Stimulated activated effector memory CD8-positive, alpha-beta T cell treated with anti-CD3 and anti-CD28 coated beads, Interleukin-12 subunit alpha, Interleukin-12 subunit beta, amount 100 ng/mL, for 72 hours (primary cell): ENCODE measurements at regions not wholly inside any gene's neighbourhood (a gene's known extent, or its start where the extent isn't known, plus 50 kb on each side); places are given as distances from the start of the nearest gene placed in this dataset.

Experiments used
- ATAC-seq: fragments of 150-1000 bp; cut with Tn5 transposase; 2 replicates; pipeline ENCODE4 v1.10.0; 2021
- DNase-seq, 2 donors: peaks; one replicate each; pipeline ENCODE4 v3.0.0; 2021 to 2022; ENCODE audit warnings: low spot score in 2 of 2
- H3K27ac Mint-ChIP-seq: one replicate; pipeline ENCODE4 v1.8.0; 2022; ENCODE audit warnings: mild to moderate bottlenecking, mixed read lengths
- H3K36me3 Mint-ChIP-seq: one replicate; pipeline ENCODE4 v1.8.0; 2022; ENCODE audit warnings: mild to moderate bottlenecking, mixed read lengths
- H3K4me1 Mint-ChIP-seq: one replicate; pipeline ENCODE4 v1.8.0; 2022; ENCODE audit warnings: mixed read lengths
- H3K4me3 Mint-ChIP-seq: one replicate; pipeline ENCODE4 v1.8.0; 2022; ENCODE audit warnings: mild to moderate bottlenecking, mixed read lengths
- H3K9me3 Mint-ChIP-seq: one replicate; pipeline ENCODE4 v1.8.0; 2022; ENCODE audit warnings: mixed read lengths

DNA sequence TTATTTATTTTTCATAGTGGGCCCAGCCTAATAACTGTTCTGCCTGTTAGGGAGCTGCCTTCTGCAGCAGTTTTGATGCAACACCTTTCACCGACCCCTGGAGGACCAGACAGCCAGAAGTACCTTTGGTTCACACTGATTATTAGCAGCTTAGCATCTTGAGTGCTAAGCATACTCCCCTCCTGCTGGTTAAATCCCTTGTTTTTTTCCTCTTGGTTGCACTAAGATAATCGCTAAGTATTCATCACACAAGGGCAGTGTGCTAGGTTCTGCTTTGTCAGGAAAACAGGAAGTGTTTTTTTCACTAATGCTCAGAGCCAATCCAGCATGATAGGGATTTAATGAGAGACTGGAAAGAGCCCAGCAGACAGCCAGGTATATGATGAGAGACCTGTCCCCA lies 437.0 kb downstream of the FUT8 start:
- Mint-ChIP-seq H3K36me3 (no peaks in the 10 kb centered on the region), H3K4me1 (peaks cover 56% of the 10 kb centered on the region)

DNA sequence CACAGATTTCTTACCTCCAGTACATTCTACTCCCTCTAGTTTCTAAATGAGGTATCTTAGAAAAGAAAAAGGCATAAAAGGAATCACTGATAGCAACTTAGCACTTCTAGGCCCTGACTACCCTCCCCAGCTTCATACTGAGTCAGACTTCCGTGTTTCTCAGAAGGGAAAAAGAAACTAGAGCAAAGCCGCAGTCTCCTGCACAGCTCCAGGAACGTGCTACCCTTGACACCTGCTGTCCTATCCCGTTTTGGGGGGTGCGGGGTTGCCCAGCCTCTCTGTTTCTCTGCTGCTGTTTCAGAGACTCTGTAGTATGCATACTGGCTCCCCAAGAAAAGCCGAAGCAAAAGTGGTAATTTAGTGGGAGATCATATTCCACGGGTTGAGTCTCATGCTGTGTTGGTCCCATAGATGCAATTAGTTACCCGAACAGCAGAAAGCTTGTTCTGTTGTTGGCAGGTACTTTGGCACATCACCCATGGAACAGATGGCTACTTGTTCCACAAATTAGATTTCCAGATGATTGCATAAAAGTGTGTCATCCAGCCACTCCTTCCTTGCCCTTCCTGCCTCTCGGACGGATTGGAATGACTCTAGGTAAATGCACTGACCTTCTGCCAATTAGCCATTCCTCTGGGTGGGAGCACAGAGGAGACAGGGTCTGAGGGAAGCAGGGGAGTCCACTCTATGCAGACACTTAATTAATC lies 438.1 kb downstream of the FUT8 start:
- Mint-ChIP-seq H3K9me3 (no peaks in the 10 kb centered on the region), H3K4me1 (peaks cover 51% of the 10 kb centered on the region), H3K4me3 (no peak overlapping the region), H3K27ac (peak overlapping the region; percentile 20), H3K36me3 (no peaks in the 10 kb centered on the region)
- DNase-seq (peak; percentile 20 to 79), ATAC-seq (peak; percentile 85)

More for the DNA sequence above, 437.0 kb downstream of the FUT8 start:
- no peak overlapping the region for H3K4me3 Mint-ChIP-seq
- ATAC-seq = no peak
- H3K27ac Mint-ChIP-seq = peak overlapping the region; percentile 36
- H3K9me3 Mint-ChIP-seq = no peaks in the 10 kb centered on the region
- DNase-seq = no peak

- H3K4me3 Mint-ChIP-seq = no peak overlapping the region
- no peaks in the 10 kb centered on the region for H3K36me3 Mint-ChIP-seq
- no peak overlapping the region for H3K27ac Mint-ChIP-seq
- DNase-seq (no peak), ATAC-seq (no peak)
- peaks cover 2% of the 10 kb centered on the region for H3K9me3 Mint-ChIP-seq
- H3K4me1 Mint-ChIP-seq = peaks cover 32% of the 10 kb centered on the region
Measured at GRCh38 chr14:65852689-65853088, 440.2 kb downstream of the FUT8 start.

DNA sequence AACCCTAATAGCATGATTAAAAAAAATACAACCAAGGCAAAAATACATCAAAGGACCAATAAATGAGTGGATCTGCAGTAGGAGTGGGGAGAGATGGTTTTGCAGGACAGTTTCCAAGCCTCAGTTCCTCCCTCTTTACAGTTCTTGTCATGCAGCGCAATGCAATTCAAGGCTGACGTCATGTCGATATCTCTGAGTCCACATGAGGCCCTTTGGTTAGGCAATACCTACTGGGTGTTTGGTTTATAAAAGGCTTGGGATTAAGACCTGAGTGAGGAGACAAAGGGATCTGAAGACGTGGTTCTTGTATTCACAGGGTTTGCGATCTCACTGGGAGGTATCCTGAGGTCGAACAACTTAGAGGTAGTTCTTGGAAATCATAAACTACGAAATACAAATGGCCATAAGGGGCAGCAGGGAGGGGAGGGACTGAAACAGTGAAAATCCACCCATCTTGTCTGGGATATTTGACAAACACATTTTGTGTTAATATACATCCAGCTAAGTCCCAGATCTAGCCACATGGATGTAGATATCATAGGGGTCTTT lies 441.0 kb downstream of the FUT8 start:
- Mint-ChIP-seq H3K27ac (no peak overlapping the region), H3K4me1 (peaks cover 32% of the 10 kb centered on the region), H3K9me3 (peaks cover 3% of the 10 kb centered on the region), H3K4me3 (no peak overlapping the region), H3K36me3 (no peaks in the 10 kb centered on the region)
- ATAC-seq (no peak), DNase-seq (no peak)

GRCh38 chr14:65854215-65854614 lies 441.7 kb downstream of the FUT8 start:
- Mint-ChIP-seq H3K9me3 (peaks cover 3% of the 10 kb centered on the region), H3K4me3 (no peak overlapping the region), H3K36me3 (no peaks in the 10 kb centered on the region)

GRCh38 chr14:65860956-65861611 lies 448.6 kb downstream of the FUT8 start:
- peaks cover 4% of the 10 kb centered on the region for H3K36me3 Mint-ChIP-seq
- peaks cover 48% of the 10 kb centered on the region for H3K4me1 Mint-ChIP-seq
- H3K9me3 Mint-ChIP-seq = peaks cover 3% of the 10 kb centered on the region
- no peak overlapping the region for H3K4me3 Mint-ChIP-seq
- H3K27ac Mint-ChIP-seq = peak overlapping the region; percentile 11
- ATAC-seq (peak; percentile 52), DNase-seq (peak in 1 of 2 donors; percentile 38)

More at GRCh38 chr14:65854215-65854614, 441.7 kb downstream of the FUT8 start:
- H3K27ac Mint-ChIP-seq = no peak overlapping the region
- ATAC-seq = no peak
- peaks cover 26% of the 10 kb centered on the region for H3K4me1 Mint-ChIP-seq
- no peak for DNase-seq

GRCh38 chr14:65864549-65864948 lies 452.0 kb downstream of the FUT8 start:
- Mint-ChIP-seq H3K9me3 (no peaks in the 10 kb centered on the region), H3K4me1 (peaks cover 50% of the 10 kb centered on the region), H3K27ac (peak overlapping the region; percentile 58), H3K36me3 (peaks cover 4% of the 10 kb centered on the region), H3K4me3 (no peak overlapping the region)
- no peak for DNase-seq
- ATAC-seq = no peak

- Mint-ChIP-seq H3K4me3 (no peak overlapping the region), H3K27ac (peak overlapping the region; percentile 36), H3K4me1 (peaks cover 50% of the 10 kb centered on the region), H3K9me3 (no peaks in the 10 kb centered on the region), H3K36me3 (peaks cover 4% of the 10 kb centered on the region)
- no peak for ATAC-seq
- DNase-seq = no peak
Measured at GRCh38 chr14:65864984-65865383, 452.5 kb downstream of the FUT8 start.

- no peak for ATAC-seq
- H3K36me3 Mint-ChIP-seq = peaks cover 4% of the 10 kb centered on the region
- H3K4me1 Mint-ChIP-seq = peaks cover 42% of the 10 kb centered on the region
- DNase-seq = no peak
- no peaks in the 10 kb centered on the region for H3K9me3 Mint-ChIP-seq
- no peak overlapping the region for H3K27ac Mint-ChIP-seq
- no peak overlapping the region for H3K4me3 Mint-ChIP-seq
Measured at GRCh38 chr14:65866448-65866847, 453.9 kb downstream of the FUT8 start.

- Mint-ChIP-seq H3K4me3 (no peak overlapping the region), H3K4me1 (peaks cover 39% of the 10 kb centered on the region), H3K9me3 (no peaks in the 10 kb centered on the region), H3K27ac (no peak overlapping the region), H3K36me3 (peaks cover 4% of the 10 kb centered on the region)
- ATAC-seq (no peak), DNase-seq (no peak)
Measured at GRCh38 chr14:65866886-65867285, 454.4 kb downstream of the FUT8 start.

GRCh38 chr14:65867333-65867732 lies 454.8 kb downstream of the FUT8 start:
- Mint-ChIP-seq H3K4me3 (no peak overlapping the region), H3K27ac (no peak overlapping the region), H3K36me3 (peaks cover 4% of the 10 kb centered on the region), H3K4me1 (peaks cover 35% of the 10 kb centered on the region), H3K9me3 (no peaks in the 10 kb centered on the region)
- DNase-seq (peak in 1 of 2 donors; percentile 34), ATAC-seq (no peak)

DNA sequence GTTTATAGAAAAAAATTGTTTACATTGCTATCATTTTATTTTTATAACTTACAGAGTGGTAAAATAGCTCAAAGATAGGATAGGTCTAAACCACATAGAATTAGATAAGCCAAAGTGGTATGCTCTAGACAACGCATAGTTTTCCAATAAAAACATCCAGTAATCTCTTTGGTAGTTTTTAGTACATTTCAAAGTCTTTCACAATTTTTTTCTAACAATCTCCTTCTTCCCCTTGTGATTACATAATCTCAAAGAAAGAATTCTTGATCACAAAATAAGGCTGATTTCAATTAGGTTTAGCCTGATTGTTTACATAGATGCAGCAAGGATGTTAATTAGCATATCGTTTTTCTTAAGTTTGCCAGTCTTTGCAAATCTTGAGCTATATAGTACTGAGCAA lies 460.0 kb downstream of the FUT8 start:
- DNase-seq = no peak
- no peak overlapping the region for H3K27ac Mint-ChIP-seq
- no peaks in the 10 kb centered on the region for H3K4me1 Mint-ChIP-seq
- H3K36me3 Mint-ChIP-seq = no peaks in the 10 kb centered on the region
- H3K9me3 Mint-ChIP-seq = no peaks in the 10 kb centered on the region
- H3K4me3 Mint-ChIP-seq = no peak overlapping the region
- no peak for ATAC-seq

GRCh38 chr14:65877166-65877565 lies 464.6 kb downstream of the FUT8 start:
- Mint-ChIP-seq H3K36me3 (no peaks in the 10 kb centered on the region), H3K4me1 (peaks cover 12% of the 10 kb centered on the region), H3K9me3 (no peaks in the 10 kb centered on the region), H3K27ac (no peak overlapping the region), H3K4me3 (no peak overlapping the region)
- ATAC-seq (no peak), DNase-seq (no peak)

DNA sequence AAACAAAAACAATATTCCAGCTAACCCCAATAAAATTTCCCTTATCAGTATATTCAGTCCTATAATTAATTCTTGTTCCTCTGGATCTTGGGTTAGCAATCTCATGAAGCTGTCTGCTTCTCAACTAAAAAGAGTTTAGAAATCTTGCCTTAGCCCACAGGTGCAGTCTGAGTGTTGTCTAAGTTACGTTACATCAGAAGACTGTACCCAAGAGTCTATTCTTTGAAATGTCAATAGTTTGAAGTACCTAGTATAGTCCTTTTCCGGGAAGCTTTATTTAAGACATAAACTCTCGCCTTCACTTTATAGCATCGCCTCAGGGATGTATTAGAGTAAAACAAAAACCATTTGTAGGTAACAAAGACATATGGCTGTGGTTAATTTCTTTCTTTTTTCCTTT lies 465.1 kb downstream of the FUT8 start:
- Mint-ChIP-seq H3K36me3 (no peaks in the 10 kb centered on the region), H3K27ac (no peak overlapping the region), H3K9me3 (no peaks in the 10 kb centered on the region), H3K4me1 (peaks cover 12% of the 10 kb centered on the region), H3K4me3 (no peak overlapping the region)
- DNase-seq (no peak), ATAC-seq (no peak)

DNA sequence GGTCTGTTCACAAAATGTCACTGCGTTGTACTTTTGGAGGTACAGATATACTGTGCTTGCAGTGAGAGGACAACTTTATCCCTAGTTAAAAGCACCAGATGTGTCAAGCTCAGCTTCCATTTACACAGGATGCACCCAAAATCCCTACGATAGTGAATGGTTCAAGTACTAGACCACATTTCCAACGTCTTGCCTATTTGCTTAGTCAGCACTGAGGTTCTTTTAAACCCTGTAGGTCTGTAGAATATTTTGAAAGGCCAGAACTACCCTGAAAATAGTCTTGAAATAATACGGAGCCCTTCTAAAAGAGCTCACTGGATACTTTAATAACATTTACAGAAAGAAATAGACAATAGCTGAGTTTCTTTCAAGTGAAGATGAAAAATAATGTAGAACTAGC lies 466.1 kb downstream of the FUT8 start:
- DNase-seq (no peak), ATAC-seq (no peak)
- Mint-ChIP-seq H3K4me1 (peaks cover 12% of the 10 kb centered on the region), H3K9me3 (no peaks in the 10 kb centered on the region), H3K4me3 (no peak overlapping the region), H3K27ac (no peak overlapping the region), H3K36me3 (no peaks in the 10 kb centered on the region)
